Tibial artery (tissue), 4 donors: ENCODE measurements at regions not wholly inside any gene's neighbourhood (a gene's known extent, or its start where the extent isn't known, plus 50 kb on each side); places are given as distances from the start of the nearest gene placed in this dataset.

Source experiments
- DNase-seq, 2 donors: peaks; one replicate each; pipeline ENCODE4 v3.0.0-alpha.2; 2019
- H3K27ac ChIP-seq, 2 donors: fragments of 200-600 bp; sonication (generic) in 1 of 2; 1 replicate in 1 of 2; 2 replicates in 1 of 2; pipeline ENCODE4 v1.5.1; 2018 to 2019; ENCODE audit warnings: mild to moderate bottlenecking in 1 of 2
- H3K27me3 ChIP-seq, 2 donors: fragments of 200-600 bp; sonication (generic) in 1 of 2; one replicate each; pipeline versions ENCODE4 v1.5.1 to v1.6.0; 2016 to 2019
- H3K36me3 ChIP-seq, 3 donors: fragments of 200-600 bp; sonication (generic) in 2 of 3; one replicate each; pipeline ENCODE4 v1.5.1; 2016 to 2019; ENCODE audit warnings: mild to moderate bottlenecking in 2 of 3
- H3K4me1 ChIP-seq, 4 donors: fragments of 200-600 bp; sonication (generic) in 2 of 4; 1 replicate in 3 of 4; 2 replicates in 1 of 4; pipeline ENCODE4 v1.5.1; 2016 to 2019
- H3K4me3 ChIP-seq, 2 donors: fragments of 200-600 bp; sonication (generic) in 1 of 2; 1 replicate in 1 of 2; 2 replicates in 1 of 2; pipeline ENCODE4 v1.5.1; 2018 to 2019; ENCODE audit warnings: mild to moderate bottlenecking in 2 of 2
- H3K9me3 ChIP-seq, 3 donors: fragments of 200-600 bp; sonication (generic) in 1 of 3; one replicate each; pipeline ENCODE4 v1.5.1; 2016 to 2019
- intact Hi-C: fragments of 100-400 bp; cut with DNase I; formaldehyde crosslinking; loops from one replicate; pipeline ENCODE4 v1.15.0; 2023; ENCODE audit warnings: low total_unique reads
- TF ChIP-seq, protein P1 (sequence below), 2 experiments: fragments of 200-600 bp in 1 of 2; fragments of 450-650 bp in 1 of 2; IDR thresholded peaks; one replicate each; pipeline ENCODE4 v1.5.1; 2017 to 2019; ENCODE audit warnings: antibody characterized with exemption in 2 of 2, mild to moderate bottlenecking in 1 of 2, moderate library complexity in 1 of 2

DNA sequence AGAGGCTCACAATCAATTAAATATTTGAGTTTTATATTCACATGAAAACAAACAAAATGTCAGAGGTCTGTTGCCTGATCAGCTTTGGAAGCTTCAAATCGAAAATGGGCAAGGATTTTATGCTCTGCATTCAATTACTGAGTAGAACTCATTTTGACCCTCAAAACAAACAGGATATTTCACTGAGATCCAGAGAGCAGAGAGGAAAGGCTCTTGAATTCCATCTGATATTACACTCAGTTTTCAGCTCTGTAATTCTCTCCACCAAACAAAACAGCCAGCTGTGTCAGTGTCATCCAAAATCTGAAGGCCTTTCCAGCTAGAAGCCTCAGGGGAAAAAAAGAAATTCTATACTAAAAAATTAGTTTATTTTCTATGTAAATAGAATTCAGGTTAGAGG, 128.6 kb upstream of the FLRT2 start:
- Histone ChIP-seq H3K27me3 (no peaks in the 10 kb centered on the region), H3K9me3 (no peaks in the 10 kb centered on the region), H3K27ac (no peak overlapping the region), H3K4me3 (no peak overlapping the region), H3K4me1 (peaks cover 0 to 38% (median 7%) of the 10 kb centered on the region in 4 donors), H3K36me3 (no peaks in the 10 kb centered on the region)
- intact Hi-C loops, result no loop called here
- TF ChIP-seq, protein P1, sequence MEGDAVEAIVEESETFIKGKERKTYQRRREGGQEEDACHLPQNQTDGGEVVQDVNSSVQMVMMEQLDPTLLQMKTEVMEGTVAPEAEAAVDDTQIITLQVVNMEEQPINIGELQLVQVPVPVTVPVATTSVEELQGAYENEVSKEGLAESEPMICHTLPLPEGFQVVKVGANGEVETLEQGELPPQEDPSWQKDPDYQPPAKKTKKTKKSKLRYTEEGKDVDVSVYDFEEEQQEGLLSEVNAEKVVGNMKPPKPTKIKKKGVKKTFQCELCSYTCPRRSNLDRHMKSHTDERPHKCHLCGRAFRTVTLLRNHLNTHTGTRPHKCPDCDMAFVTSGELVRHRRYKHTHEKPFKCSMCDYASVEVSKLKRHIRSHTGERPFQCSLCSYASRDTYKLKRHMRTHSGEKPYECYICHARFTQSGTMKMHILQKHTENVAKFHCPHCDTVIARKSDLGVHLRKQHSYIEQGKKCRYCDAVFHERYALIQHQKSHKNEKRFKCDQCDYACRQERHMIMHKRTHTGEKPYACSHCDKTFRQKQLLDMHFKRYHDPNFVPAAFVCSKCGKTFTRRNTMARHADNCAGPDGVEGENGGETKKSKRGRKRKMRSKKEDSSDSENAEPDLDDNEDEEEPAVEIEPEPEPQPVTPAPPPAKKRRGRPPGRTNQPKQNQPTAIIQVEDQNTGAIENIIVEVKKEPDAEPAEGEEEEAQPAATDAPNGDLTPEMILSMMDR (IDR thresholded peaks at IDR 0.05), result no peak
- no peak for DNase-seq

DNA sequence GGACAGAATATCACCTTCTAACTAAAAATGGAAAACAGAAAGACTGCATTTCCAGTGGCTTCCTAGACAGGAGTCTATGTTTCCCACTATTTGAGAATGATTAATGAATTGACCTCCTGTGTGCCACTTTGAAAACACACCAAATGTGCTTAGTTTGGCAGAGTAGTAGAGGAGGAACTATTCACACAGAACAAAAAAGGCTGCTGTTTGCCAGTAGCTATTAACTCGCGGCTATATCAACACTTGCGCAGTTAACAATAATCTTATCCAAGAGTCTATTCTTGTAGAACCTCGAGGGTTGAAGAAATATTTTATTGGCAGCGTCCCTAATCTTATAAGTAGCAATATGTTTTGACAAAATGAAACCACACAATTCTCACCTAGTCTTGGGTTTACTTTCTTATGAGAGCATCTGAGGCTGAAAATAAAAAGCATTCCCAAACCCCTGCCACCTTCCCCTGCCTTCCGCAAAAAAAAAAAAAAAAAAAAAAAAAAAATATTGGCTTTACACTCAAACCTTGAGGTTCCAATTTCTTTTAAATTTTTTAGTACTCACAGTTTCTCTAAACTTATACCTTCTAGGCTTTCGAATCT, 127.3 kb upstream of the FLRT2 start:
- Histone ChIP-seq H3K4me1 (peaks cover 0 to 38% (median 7%) of the 10 kb centered on the region in 4 donors), H3K9me3 (no peaks in the 10 kb centered on the region), H3K27ac (no peak overlapping the region), H3K36me3 (no peaks in the 10 kb centered on the region), H3K27me3 (no peaks in the 10 kb centered on the region), H3K4me3 (no peak overlapping the region)
- intact Hi-C loops, result no loop called here
- no peak for DNase-seq
- TF ChIP-seq, protein P1 (IDR thresholded peaks at IDR 0.05), result no peak

DNA sequence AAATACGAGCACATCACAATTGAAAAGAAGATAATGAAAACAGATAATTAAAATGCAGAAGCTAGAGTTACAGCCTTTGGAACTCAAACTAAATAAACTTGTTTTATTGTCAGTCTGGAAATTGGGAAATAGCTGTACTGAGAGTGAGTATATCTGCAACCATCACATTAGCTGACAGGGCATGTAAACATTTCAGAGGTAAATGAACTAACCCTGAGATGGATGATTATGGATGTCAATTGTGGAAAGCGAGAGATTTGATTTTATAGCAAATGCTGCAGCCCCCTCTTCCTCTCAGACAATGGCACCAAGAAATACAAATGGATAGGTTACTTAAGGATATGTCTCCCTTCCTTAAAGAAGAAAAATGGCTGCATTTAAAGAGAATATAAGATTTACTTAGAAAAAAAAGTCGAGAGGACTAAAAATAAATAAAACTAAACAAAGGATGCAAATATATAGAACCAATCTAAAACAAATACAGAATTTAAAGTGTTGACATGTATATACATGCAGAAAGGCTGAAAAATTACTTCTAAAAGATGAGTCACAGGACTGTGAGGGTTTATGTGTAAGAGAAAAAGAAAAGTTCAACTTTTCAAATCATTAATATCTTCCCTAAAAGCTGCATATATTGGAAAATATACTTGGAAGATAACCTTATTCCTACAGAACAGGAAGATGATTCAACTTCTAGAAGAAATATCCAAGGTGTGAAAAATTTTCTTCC, 120.3 kb upstream of the FLRT2 start:
- no peak overlapping the region for H3K4me3 ChIP-seq
- intact Hi-C loops, result no loop called here
- TF ChIP-seq, protein P1 (IDR thresholded peaks at IDR 0.05), result no peak
- no peaks in the 10 kb centered on the region for H3K4me1 ChIP-seq
- DNase-seq, result no peak
- no peaks in the 10 kb centered on the region for H3K36me3 ChIP-seq
- H3K9me3 ChIP-seq, result no peaks in the 10 kb centered on the region
- H3K27me3 ChIP-seq, result no peaks in the 10 kb centered on the region
- H3K27ac ChIP-seq, result no peak overlapping the region

DNA sequence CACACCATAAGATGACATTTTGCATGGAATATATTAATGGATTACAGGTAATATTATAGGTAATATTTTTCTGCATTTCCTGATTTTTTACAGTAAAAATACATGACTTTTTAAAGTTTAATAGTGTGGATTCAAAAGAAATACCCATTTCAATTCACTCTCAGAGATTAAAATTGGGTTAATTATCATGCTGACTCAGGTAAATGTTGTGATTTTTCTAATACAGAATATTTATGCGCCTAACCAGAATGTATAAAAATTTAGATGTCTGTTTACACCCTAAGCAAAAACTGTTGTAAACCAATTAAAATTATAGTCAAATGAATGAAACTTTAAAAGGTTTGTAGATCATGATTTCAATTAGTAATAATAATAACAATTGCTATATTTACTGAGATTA, 117.2 kb upstream of the FLRT2 start:
- Histone ChIP-seq H3K9me3 (no peaks in the 10 kb centered on the region), H3K27ac (no peak overlapping the region), H3K36me3 (no peaks in the 10 kb centered on the region), H3K4me3 (no peak overlapping the region), H3K27me3 (no peaks in the 10 kb centered on the region), H3K4me1 (no peaks in the 10 kb centered on the region)
- intact Hi-C loops, result no loop called here
- no peak for DNase-seq
- TF ChIP-seq, protein P1 (IDR thresholded peaks at IDR 0.05), result no peak

DNA sequence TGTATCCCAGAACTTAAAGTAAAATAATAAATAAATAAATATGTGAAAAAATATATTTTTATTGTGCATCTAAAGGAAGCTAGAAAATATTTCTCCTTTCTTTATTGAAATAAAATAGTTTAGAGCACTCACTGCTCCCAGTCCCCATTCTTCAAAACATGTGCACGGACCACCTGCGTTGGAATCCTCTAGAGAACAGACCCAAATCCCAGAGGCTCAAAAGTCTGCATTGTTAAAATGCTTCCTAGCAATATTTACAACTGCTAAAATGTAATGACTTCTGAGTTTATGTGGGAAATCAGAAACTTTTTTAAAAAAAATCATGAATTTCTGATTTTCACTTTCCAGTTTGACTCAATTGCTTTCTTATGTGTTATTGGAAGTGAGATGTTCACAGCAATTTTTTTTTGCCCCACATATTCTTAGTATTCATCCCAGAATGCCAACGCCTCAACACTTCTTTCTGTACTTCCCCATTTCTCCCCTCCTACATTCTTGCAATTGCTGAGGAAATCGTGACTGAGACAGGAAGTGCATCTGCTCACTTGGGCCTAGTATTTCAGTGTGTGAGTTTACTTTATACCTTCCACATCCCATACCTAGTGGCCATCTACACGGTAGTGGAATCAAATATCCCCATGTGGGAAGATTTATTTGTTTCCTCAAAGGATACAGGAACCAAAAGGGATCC, 116.0 kb upstream of the FLRT2 start:
- H3K4me3 ChIP-seq, result no peak overlapping the region
- intact Hi-C loops, result no loop called here
- H3K4me1 ChIP-seq, result no peaks in the 10 kb centered on the region
- TF ChIP-seq, protein P1 (IDR thresholded peaks at IDR 0.05), result no peak
- no peaks in the 10 kb centered on the region for H3K27me3 ChIP-seq
- no peak overlapping the region for H3K27ac ChIP-seq
- no peaks in the 10 kb centered on the region for H3K36me3 ChIP-seq
- no peaks in the 10 kb centered on the region for H3K9me3 ChIP-seq
- DNase-seq, result no peak
